ENCODE measurements at regions not wholly inside any gene's neighbourhood (a gene's known extent, or its start where the extent isn't known, plus 50 kb on each side); places are given as distances from the start of the nearest gene placed in this dataset.
"Not testable (repeated sequence)": the region's sequence is repeated elsewhere in the genome, so short reads cannot be mapped to it uniquely, and the experiment has no call there.

DNA sequence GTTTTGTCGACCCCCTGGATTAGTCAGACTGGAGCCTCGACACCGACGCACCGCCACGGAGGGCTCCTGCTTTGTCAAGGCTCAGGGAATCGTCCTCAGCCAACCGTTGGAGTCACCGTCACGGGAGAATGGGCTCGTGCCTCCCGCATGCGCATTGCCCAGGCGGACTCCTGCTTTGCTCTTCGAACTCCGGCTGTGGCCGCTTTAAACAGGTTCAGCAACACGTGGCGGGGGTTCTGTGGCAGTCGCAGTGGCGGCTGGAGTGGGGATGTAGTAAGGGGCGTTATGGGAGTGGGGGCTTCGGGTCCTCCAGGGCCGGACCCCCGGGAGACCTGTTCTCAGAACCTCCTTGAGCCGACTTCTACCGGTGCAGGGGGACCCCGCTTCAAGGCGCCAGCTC, 554.7 kb upstream of the ZNF337 start:
- H3K27ac ChIP-seq (ENCODE audit: low read depth, low read length) = not testable (repeated sequence)

DNA sequence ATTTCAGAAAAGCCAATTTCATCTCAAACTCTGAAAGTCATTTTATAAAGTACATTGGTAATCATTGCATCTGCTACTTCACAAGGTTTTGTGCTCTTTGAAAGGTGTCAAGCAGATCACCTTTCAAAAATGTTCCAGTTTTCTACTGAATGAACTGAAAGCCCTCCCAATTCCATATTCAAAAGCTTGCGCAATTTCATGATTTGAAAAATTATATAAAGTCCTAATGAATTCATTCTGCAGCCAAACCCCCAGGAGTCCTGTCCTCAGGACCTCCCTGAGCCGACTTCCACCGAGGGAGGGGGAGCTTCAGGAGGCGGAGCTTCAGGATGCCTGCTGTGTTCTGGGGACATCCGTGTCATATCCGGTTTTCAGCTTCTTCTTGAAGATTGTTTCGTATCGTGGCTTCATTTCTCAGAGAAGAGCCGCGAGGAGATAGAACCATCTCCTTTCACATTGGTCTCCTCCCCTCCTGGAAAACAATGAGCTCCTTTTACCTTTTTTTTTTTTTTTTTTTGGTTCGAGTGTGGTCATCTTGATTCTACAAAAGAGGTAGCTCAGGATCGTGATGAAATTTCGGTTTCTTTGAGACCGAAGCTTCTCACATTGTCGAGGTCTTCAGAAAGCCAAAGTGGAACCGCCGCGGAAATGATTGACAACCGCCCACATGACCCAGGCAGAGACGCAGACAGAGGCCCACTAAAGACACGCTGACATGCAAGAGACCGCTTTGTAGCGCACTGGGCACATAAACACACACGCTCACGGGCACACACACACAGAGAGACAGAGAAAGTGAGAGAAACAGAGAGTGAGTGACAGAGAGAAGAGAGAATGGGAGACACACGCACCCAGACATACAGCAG, 553.8 kb upstream of the ZNF337 start:
- not testable (repeated sequence) for H2BK120ac ChIP-seq (ENCODE audit: insufficient read depth, low read length, poor library complexity); H2BK5ac ChIP-seq (ENCODE audit: low read depth, low read length, poor library complexity); H3K79me2 ChIP-seq (ENCODE audit: control insufficient read depth, insufficient read depth, low read length, poor library complexity); H3K23ac ChIP-seq (ENCODE audit: low read length); H3K4me1 ChIP-seq (ENCODE audit: control insufficient read depth in 1 of 2, insufficient read depth in 2 of 2, low read length in 2 of 2); H3K79me1 ChIP-seq (ENCODE audit: low read length); H4K91ac ChIP-seq (ENCODE audit: low read depth, low read length); H2AK5ac ChIP-seq (ENCODE audit: low read length); H3K4me3 ChIP-seq (ENCODE audit: low read depth, low read length); H3K9ac ChIP-seq (ENCODE audit: low read length); H3K9me3 ChIP-seq (ENCODE audit: insufficient read depth, low read depth, low read length); H2BK12ac ChIP-seq (ENCODE audit: low read length); H3K4me2 ChIP-seq (ENCODE audit: low read length); H2AFZ ChIP-seq (ENCODE audit: insufficient read depth, low read length, poor library complexity); H3K27me3 ChIP-seq (ENCODE audit: insufficient read depth, low read length); H3K14ac ChIP-seq (ENCODE audit: low read length); H3K18ac ChIP-seq (ENCODE audit: low read length); H3K36me3 ChIP-seq (ENCODE audit: control insufficient read depth in 1 of 2, insufficient read depth in 2 of 2, low read length in 2 of 2); H3K4ac ChIP-seq (ENCODE audit: low read depth, low read length); H3K27ac ChIP-seq (ENCODE audit: low read depth, low read length); DNase-seq; H4K8ac ChIP-seq (ENCODE audit: low read depth, low read length)
- no CpG with 5 or more reads among the region's 26 CpGs for WGBS (ENCODE audit: extremely low coverage, insufficient coverage, insufficient read length)
- peak overlapping the region; percentile 54 for H4K12ac ChIP-seq (ENCODE audit: low read depth, low read length)

More for the DNA sequence above, 554.7 kb upstream of the ZNF337 start:
- H2AFZ ChIP-seq (ENCODE audit: insufficient read depth, low read length, poor library complexity); H3K9ac ChIP-seq (ENCODE audit: low read length); H3K4ac ChIP-seq (ENCODE audit: low read depth, low read length); H3K4me2 ChIP-seq (ENCODE audit: low read length); H3K18ac ChIP-seq (ENCODE audit: low read length); H2BK5ac ChIP-seq (ENCODE audit: low read depth, low read length, poor library complexity); H3K79me2 ChIP-seq (ENCODE audit: control insufficient read depth, insufficient read depth, low read length, poor library complexity); H3K4me1 ChIP-seq (ENCODE audit: control insufficient read depth in 1 of 2, insufficient read depth in 2 of 2, low read length in 2 of 2); H4K91ac ChIP-seq (ENCODE audit: low read depth, low read length); H3K9me3 ChIP-seq (ENCODE audit: insufficient read depth, low read depth, low read length); H3K4me3 ChIP-seq (ENCODE audit: low read depth, low read length); H3K79me1 ChIP-seq (ENCODE audit: low read length); DNase-seq; H4K12ac ChIP-seq (ENCODE audit: low read depth, low read length); H2AK5ac ChIP-seq (ENCODE audit: low read length); H2BK120ac ChIP-seq (ENCODE audit: insufficient read depth, low read length, poor library complexity); H3K36me3 ChIP-seq (ENCODE audit: control insufficient read depth in 1 of 2, insufficient read depth in 2 of 2, low read length in 2 of 2); H3K23ac ChIP-seq (ENCODE audit: low read length); H2BK12ac ChIP-seq (ENCODE audit: low read length); H3K14ac ChIP-seq (ENCODE audit: low read length); H3K27me3 ChIP-seq (ENCODE audit: insufficient read depth, low read length); H4K8ac ChIP-seq (ENCODE audit: low read depth, low read length): not testable (repeated sequence)
- WGBS (ENCODE audit: extremely low coverage, insufficient coverage, insufficient read length) = no CpG with 5 or more reads among the region's 29 CpGs

DNA sequence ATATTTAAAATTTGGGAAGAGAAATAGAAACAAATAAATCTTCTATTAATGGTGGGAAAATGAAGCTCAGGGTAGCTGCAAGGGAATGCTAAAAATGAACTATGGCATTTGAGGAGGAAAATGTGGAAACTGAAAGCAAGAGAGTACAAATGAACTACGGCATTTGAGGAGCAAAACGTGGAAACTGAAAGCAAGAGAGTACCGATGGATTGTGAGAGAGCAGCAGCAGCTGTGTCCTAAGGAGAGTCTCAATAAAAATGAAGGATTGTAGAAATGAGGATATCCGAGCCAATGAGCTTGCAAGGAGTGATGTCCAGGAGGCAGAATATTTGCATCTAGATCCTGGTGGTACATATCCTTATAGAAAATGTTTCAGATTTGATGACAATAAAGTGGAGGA, 547.1 kb upstream of the ZNF337 start:
- H3K27ac ChIP-seq (ENCODE audit: low read depth, low read length) = no peak overlapping the region
- H3K14ac ChIP-seq (ENCODE audit: low read length) = no peak overlapping the region
- no peak overlapping the region for H3K9ac ChIP-seq (ENCODE audit: low read length)
- H2AFZ ChIP-seq (ENCODE audit: insufficient read depth, low read length, poor library complexity) = no peak overlapping the region
- DNase-seq = no peak
- no peak overlapping the region for H4K12ac ChIP-seq (ENCODE audit: low read depth, low read length)
- H2BK5ac ChIP-seq (ENCODE audit: low read depth, low read length, poor library complexity) = no peak overlapping the region
- H3K18ac ChIP-seq (ENCODE audit: low read length) = no peak overlapping the region
- no peak overlapping the region for H2BK120ac ChIP-seq (ENCODE audit: insufficient read depth, low read length, poor library complexity)
- no peak overlapping the region for H4K91ac ChIP-seq (ENCODE audit: low read depth, low read length)
- no peaks in the 10 kb centered on the region for H3K36me3 ChIP-seq (ENCODE audit: control insufficient read depth in 1 of 2, insufficient read depth in 2 of 2, low read length in 2 of 2)
- no peaks in the 10 kb centered on the region for H3K9me3 ChIP-seq (ENCODE audit: insufficient read depth, low read depth, low read length)
- H3K27me3 ChIP-seq (ENCODE audit: insufficient read depth, low read length) = no peaks in the 10 kb centered on the region
- no peak overlapping the region for H2BK12ac ChIP-seq (ENCODE audit: low read length)
- H3K23ac ChIP-seq (ENCODE audit: low read length) = no peak overlapping the region
- no peaks in the 10 kb centered on the region for H3K79me1 ChIP-seq (ENCODE audit: low read length)
- H2AK5ac ChIP-seq (ENCODE audit: low read length) = no peak overlapping the region
- H3K4me2 ChIP-seq (ENCODE audit: low read length) = no peak overlapping the region
- WGBS (ENCODE audit: extremely low coverage, insufficient coverage, insufficient read length) = no CpG with 5 or more reads among the region's 4 CpGs
- H3K79me2 ChIP-seq (ENCODE audit: control insufficient read depth, insufficient read depth, low read length, poor library complexity) = no peaks in the 10 kb centered on the region
- H3K4ac ChIP-seq (ENCODE audit: low read depth, low read length) = no peak overlapping the region
- H3K4me3 ChIP-seq (ENCODE audit: low read depth, low read length) = no peak overlapping the region
- no peak overlapping the region for H4K8ac ChIP-seq (ENCODE audit: low read depth, low read length)
- no peaks in the 10 kb centered on the region for H3K4me1 ChIP-seq (ENCODE audit: control insufficient read depth in 1 of 2, insufficient read depth in 2 of 2, low read length in 2 of 2)

DNA sequence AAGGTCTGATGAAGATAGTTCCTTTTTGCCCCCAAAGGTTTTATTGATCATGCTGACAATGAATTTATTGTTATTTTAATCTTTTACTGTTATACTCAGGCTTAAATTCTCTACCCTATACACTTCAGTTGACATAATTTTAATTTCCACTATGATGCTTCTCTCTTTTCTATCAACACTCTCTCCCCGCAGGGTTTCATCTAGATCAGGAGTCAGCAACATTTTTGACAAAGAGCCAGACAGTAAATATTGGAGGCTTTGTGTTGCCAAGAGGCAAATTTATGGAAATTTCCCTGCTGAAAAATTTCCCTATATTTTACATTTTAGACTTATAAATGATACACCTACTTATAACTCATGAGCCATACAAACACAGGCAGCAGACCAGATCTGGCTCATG, 524.0 kb upstream of the ZNF337 start:
- not testable (repeated sequence) for H3K4me1 ChIP-seq (ENCODE audit: control insufficient read depth in 1 of 2, insufficient read depth in 2 of 2, low read length in 2 of 2); H3K27ac ChIP-seq (ENCODE audit: low read depth, low read length); H4K8ac ChIP-seq (ENCODE audit: low read depth, low read length); H3K4me3 ChIP-seq (ENCODE audit: low read depth, low read length); H3K18ac ChIP-seq (ENCODE audit: low read length); DNase-seq; H3K36me3 ChIP-seq (ENCODE audit: control insufficient read depth in 1 of 2, insufficient read depth in 2 of 2, low read length in 2 of 2); H3K4me2 ChIP-seq (ENCODE audit: low read length); H2AK5ac ChIP-seq (ENCODE audit: low read length); H3K79me1 ChIP-seq (ENCODE audit: low read length); H3K14ac ChIP-seq (ENCODE audit: low read length); H2BK120ac ChIP-seq (ENCODE audit: insufficient read depth, low read length, poor library complexity); H3K9me3 ChIP-seq (ENCODE audit: insufficient read depth, low read depth, low read length); H4K91ac ChIP-seq (ENCODE audit: low read depth, low read length); H4K12ac ChIP-seq (ENCODE audit: low read depth, low read length); H3K27me3 ChIP-seq (ENCODE audit: insufficient read depth, low read length); H2BK12ac ChIP-seq (ENCODE audit: low read length); H3K79me2 ChIP-seq (ENCODE audit: control insufficient read depth, insufficient read depth, low read length, poor library complexity); H2AFZ ChIP-seq (ENCODE audit: insufficient read depth, low read length, poor library complexity); H2BK5ac ChIP-seq (ENCODE audit: low read depth, low read length, poor library complexity); H3K9ac ChIP-seq (ENCODE audit: low read length); H3K4ac ChIP-seq (ENCODE audit: low read depth, low read length); H3K23ac ChIP-seq (ENCODE audit: low read length)
- WGBS (ENCODE audit: extremely low coverage, insufficient coverage, insufficient read length) = no CpG with 5 or more reads among the region's 1 CpG
